HPDE6-E6E7 (cell line): ENCODE measurements at regions not wholly inside any gene's neighbourhood (a gene's known extent, or its start where the extent isn't known, plus 50 kb on each side); places are given as distances from the start of the nearest gene placed in this dataset.

Experiments
- DNase-seq: peaks from one replicate; pipeline ENCODE4 v3.0.0; 2011; ENCODE audit warnings: missing footprints; ENCODE audit errors: extremely low spot score

DNA sequence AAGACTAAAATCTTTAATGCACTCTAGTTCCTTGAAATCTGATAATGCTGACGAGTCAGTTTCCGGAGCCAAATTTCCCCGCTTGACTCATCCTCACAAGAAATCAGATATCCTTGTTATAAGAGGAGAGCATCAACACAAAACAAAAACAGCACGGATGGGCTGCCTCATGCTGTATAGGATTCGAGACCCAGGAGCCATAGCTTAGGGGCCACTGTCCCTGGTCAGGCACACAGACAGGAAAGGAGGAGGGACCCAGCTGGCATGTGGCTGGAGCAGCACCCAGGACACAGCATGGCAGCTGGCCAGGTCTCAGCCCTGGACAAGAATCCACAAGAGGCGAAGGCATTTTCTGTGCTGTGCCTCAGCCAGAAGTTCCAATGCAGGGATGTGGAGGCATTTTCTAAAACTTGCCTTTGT lies 110.2 kb upstream of the SPATA13 start:
- DNase-seq, result no peak

DNA sequence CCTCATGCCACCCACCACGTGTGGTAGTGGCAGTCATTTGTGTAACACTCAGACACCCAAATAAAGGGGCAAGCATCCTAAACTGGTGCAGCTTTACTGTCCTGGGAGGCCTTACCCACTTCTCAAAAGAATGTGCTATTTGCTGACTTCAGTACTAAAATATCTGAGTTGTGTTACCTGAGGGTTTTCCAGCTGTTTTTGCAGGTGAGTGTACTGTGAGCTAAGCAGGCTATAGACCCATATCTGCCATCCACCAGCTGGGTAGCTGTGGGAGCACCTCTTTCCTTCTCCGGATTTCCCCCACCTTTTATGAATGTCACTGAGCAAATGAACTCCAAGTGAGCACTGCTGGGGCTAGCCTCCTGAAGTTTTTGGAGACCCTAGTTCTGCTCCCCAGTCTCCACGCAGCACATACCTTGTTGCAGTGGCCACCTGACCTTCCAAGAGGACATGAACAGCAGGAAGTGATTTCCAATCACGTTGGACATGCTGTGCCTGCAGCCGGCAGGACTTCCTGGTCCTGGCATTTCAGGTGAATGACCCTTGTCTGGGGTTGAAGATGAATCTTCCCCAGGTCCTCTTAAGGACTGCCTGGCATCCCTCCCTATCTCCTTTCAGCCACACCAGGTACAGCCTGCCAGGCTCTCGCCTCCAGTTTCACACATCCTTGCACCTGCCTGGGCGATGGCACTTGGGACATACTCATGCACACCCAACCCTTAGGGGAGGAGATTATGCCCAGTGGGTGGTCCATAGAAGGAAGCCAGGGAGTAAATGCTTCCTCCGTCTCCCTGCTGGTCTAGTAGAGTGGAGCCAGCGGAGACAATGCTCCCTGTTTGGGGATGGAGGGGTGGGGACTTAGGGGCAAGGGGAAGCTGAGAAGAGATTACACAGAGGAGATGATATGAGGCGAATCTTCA lies 109.5 kb upstream of the SPATA13 start:
- no peak for DNase-seq

GRCh38 chr13:24052547-24053518 lies 107.7 kb upstream of the SPATA13 start:
- no peak for DNase-seq

DNA sequence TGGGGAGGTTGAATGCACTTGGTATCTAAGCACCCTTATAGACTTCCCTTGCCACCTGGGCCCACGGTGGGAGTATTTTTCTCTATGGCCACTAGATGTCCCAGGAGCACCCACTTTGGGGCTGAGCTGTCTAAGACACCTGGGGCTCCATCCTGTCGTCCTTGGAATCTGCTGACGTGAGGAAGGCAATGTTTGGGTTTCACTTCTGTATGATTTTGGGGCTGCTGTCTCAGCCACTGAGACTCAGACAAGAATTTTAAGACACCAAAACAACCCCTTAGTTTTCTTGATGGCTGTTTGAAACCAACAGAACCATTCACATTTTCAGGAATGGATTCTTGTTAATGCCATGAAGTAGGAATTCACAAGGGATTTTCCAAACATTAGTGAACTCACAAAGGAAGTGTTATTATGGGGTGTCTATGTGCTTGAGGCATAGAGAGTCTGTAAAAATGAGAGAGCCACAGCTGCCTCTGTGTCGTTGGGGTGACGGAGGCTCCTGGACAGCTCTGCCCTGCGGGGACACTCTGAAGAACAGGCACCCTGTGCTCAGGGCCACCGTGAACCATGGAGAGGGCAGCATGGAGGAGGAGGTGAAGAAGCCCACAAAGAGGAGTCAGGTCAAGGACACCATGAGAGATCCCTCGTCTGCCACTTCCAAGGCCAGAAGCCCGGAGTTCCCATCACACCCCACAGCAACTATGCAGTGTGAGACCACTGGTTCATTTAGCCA lies 106.8 kb upstream of the SPATA13 start:
- DNase-seq, result peak; percentile 35

DNA sequence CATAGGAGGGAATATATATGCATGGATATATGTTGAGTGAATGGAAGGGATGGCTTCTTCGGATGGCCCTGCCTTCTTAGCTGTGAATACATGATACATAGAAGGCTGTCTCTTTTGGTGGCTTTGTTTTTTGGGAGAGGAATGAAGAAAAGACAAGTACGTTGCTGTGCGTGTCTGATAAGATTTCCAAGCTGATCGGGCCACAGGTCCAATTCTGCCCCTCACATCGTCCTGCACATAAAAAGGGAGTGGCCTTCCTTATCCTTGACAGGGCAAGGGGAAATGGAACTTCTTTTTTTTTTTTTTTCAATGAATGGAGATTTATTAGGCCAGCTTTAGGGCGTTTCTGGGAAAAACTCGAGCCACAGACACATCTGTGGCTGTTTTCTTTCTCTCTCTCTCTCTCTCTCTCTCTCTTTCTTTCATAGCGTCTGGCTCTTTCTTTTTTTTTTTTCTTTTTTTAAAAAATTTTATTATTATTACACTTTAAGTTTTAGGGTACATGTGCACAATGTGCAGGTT lies 103.8 kb upstream of the SPATA13 start:
- DNase-seq, result no peak

DNA sequence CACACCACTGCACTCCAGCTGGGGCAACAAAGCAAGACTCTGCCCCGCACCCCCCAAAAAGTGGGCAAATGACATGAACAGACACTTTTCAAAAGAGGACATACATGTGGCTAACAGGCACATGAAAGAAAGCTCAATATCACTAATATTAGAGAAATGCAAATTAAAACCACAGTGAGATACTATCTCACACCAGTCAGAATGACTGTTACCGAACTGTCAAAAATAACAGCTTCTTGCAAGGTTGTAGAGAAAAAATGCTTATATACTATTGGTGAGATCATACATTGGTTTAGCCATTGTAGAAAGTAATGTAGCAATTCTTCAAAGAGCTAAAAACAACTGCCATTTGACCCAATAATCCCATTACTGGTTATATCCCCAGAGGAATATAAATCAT lies 99.5 kb upstream of the SPATA13 start:
- no peak for DNase-seq

DNA sequence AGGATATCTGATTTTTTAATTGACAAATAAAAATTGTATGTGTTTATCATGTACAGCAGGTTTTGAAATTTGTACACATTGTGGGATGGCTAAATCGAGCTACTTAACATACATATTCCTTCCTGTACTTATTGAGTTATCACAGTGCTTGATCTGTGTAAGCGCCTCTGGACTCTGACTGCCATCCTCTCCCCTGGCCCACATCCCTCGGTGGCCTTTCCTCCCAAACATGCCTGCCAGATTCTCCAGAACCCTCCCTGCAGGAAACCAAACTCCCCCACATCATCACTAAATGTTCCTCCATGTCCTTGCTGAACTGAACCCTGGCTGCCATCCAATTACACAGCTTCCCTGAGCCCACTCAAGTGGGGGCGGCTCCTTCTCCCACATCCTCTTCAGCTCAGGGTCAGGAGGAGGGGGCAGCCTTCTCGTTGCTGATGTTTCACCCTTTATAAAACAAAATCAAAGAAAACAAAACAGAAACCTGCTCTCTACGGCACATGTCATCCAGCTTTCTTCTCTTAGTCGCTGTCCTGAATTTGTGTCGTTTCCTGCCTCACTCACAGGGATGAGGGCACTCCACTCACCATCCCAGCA lies 97.1 kb upstream of the SPATA13 start:
- no peak for DNase-seq

DNA sequence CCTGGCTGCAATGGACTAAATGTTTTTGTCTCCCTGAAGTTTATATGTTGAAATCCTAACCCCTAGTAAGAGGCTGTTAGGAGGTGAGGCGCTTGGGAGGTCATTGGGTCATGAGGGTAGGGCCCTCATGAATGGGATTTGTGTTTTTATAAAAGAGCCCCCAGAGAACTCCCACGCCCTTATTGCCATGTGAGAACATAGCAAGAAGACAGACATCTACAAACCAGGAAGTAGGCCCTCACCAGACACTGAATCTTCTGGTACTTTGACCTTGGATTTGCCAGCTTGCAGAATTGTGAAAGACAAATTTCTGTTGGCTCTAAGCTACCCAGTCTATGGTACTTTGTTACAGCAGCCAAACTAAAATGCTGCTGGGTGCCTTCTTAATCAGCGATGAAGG lies 96.1 kb upstream of the SPATA13 start:
- DNase-seq, result no peak

DNA sequence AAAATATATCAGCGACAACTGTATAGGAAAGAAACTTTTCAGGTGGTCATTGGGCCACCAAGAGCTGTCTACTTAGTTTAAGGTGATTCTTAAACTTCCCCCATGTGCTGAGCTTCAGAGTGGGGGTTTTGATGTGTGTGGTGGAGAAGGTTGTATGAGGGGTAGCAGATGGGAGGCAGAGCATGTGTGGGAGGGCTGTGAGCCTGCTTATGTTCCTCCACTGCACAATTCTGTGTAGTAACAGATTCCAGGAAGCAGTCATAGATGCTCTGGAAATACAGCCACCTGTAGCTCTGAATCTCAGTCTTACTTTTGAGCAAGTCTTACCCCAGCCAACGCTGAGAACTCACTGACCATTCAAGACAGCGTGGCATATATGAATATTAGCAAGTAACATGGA lies 95.3 kb upstream of the SPATA13 start:
- no peak for DNase-seq

- DNase-seq, result no peak
These were observed 93.9 kb upstream of the SPATA13 start for GRCh38 chr13:24066405-24067295.

DNA sequence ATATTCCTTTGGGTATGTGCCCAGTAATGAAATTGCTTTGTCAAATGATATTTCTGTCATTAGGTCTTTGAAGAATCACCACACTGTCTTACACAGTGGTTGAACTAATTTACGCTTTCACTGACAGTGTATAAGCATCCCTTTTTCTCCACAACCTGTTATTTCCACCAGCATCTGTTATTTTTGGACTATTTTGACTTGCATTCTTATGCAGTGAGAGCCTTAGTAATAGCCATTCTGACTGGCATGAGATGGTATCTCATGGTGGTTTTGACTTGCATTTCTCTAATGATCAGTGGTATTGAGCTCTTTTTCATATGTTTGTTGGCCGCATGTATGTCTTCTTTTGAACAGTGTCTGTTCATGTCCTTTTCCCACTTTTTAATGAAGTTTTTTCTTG lies 92.0 kb upstream of the SPATA13 start:
- DNase-seq, result no peak

DNA sequence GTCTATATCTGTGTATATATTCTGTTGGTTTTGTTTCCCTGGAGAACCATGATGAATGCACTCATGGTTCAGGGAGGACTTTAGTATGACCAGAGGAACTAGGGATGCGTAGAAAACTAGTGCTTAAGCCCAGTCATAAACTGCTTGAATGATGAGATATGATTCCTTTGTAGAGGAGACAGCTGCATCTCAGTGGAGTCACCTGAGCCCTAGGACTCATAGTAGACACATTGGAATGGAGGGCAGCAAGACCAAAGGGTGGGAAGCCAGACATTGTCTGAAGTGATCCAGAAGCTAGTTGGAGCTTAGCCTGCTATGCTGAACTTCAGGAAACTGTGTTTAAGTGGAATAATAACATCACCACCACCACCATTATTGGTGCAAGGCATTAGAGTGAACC lies 89.5 kb upstream of the SPATA13 start:
- DNase-seq, result no peak

GRCh38 chr13:24071423-24072075 lies 89.0 kb upstream of the SPATA13 start:
- no peak for DNase-seq

- no peak for DNase-seq
These were observed 86.9 kb upstream of the SPATA13 start for GRCh38 chr13:24073657-24074056.

DNA sequence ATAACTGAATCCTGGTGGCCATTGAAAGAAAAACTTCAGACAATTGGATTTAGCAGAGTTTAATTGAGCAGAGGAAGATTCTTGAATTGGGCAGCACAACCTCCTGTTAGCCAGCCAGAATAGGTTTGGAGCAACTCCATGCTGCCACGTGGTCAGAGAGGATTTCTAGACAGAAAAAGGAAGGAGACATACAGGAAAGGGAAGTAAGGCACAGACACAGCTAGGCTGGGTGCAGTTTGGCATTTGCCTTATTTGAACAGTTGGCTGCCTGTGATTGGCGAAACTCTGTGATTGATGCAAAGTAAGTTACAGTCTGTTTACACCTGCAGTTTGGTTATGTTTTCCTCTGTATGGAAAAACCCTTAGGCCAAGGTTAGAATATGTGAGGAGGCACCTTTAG lies 85.8 kb upstream of the SPATA13 start:
- DNase-seq, result no peak

DNA sequence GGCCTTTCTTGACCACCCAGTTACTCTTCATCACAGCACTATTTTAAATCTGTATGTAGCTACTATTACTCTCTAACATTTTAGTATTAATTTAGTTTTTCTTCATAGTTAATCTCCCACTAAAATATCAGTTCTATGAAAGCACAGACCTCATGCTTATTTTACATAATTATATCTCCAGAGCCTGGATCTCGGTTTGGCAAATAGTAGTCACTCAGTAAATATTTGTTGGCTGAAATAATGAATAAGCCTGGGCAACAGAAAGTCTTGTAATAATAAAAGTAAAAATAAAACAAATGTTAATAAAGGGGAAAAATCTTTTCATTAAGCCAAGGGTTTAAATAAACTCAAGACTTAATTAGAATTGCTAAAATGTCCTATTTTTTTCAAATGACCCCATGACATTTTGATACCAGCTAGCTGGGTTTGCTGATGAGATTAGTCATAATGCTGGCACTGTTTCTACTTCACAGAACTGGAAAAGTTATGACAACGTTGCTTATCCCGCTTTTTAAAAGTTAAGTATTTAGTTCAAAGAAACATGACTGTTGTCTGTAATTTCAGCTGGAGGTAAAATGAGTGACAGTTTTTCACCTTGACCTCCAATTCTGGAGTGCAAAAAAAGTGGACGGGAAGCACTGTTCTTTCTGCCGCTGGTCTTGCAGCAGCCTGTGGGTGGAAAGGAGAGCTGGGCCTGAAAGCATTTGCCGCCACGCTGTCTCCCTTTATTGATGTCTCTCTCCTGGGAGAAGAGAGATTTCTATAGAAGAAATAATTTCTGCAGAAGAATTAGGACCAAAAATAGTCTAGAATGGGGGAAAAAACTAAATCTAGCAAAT lies 85.2 kb upstream of the SPATA13 start:
- no peak for DNase-seq

DNA sequence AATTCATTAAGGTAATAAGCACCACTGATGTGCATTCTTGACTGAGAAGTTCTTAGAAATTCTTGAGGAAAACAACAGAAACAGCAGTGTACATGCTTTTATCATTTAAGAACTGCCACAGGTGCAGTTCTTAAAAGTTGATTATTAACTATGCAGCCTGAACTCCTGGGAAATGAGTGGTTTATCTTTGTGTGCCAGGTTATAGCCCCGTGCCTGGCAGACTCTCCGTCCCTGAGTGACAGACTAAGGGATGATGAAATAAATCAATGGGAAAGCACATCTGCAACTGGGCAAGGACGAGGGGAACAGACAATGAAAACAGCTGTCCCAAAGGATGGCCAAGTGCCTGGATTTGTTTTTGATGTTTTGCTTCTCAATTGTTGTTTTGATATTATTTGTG lies 84.4 kb upstream of the SPATA13 start:
- no peak for DNase-seq

- no peak for DNase-seq
These were observed 83.9 kb upstream of the SPATA13 start for GRCh38 chr13:24076636-24077035.

GRCh38 chr13:24080134-24080533 lies 80.4 kb upstream of the SPATA13 start:
- no peak for DNase-seq
